Gastrocnemius medialis (tissue), 4 donors: ENCODE measurements at regions not wholly inside any gene's neighbourhood (a gene's known extent, or its start where the extent isn't known, plus 50 kb on each side); places are given as distances from the start of the nearest gene placed in this dataset.

Source experiments
- ATAC-seq, 2 donors: fragments of 150-250 bp; one replicate each; pipeline ENCODE4 v1.9.1; 2016
- DNase-seq, 2 donors: peaks; one replicate each; pipeline ENCODE4 v3.0.0-alpha.2; 2019
- H3K27ac ChIP-seq, 4 donors: fragments of 200-600 bp; sonication (generic); 1 replicate in 1 of 4; 2 replicates in 3 of 4; pipeline ENCODE4 v1.5.1; 2016 to 2018; ENCODE audit warnings: mild to moderate bottlenecking in 2 of 4, moderate library complexity in 1 of 4
- H3K27me3 ChIP-seq, 3 donors: fragments of 200-600 bp; sonication (generic) in 2 of 3; 1 replicate in 1 of 3; 2 replicates in 2 of 3; pipeline versions ENCODE4 v1.5.1 to v1.6.0; 2016 to 2019; ENCODE audit warnings: mild to moderate bottlenecking in 1 of 3, moderate library complexity in 1 of 3
- H3K36me3 ChIP-seq, 2 donors: fragments of 200-600 bp; sonication (generic) in 1 of 2; one replicate each; pipeline ENCODE4 v1.5.1; 2017 to 2018
- H3K4me1 ChIP-seq, 2 donors: fragments of 200-600 bp; sonication (generic) in 1 of 2; one replicate each; pipeline ENCODE4 v1.5.1; 2016 to 2017; ENCODE audit warnings: mild to moderate bottlenecking in 2 of 2
- H3K4me3 ChIP-seq, 4 donors: fragments of 200-600 bp; sonication (generic) in 3 of 4; 1 replicate in 1 of 4; 2 replicates in 3 of 4; pipeline ENCODE4 v1.5.1; 2016 to 2019; ENCODE audit warnings: mild to moderate bottlenecking in 2 of 4
- H3K9me3 ChIP-seq, 3 donors: fragments of 200-600 bp; sonication (generic) in 2 of 3; 1 replicate in 1 of 3; 2 replicates in 2 of 3; pipeline ENCODE4 v1.5.1; 2016 to 2019
- CTCF ChIP-seq, 5 experiments: fragments of 450-650 bp in 3 of 5; fragments of 200-600 bp in 2 of 5; sonication (generic) in 2 of 5; IDR thresholded peaks in 4 of 5; conservative IDR thresholded peaks in 1 of 5; 1 replicate in 4 of 5; 2 replicates in 1 of 5; pipeline ENCODE4 v1.5.1; 2016 to 2019; ENCODE audit warnings: antibody characterized with exemption in 5 of 5, mild to moderate bottlenecking in 3 of 5, moderate library complexity in 3 of 5
- POLR2A ChIP-seq, 2 donors: fragments of 450-650 bp; IDR thresholded peaks; one replicate each; pipeline ENCODE4 v1.6.1; 2017; ENCODE audit warnings: antibody characterized with exemption in 2 of 2, mild to moderate bottlenecking in 2 of 2, moderate library complexity in 2 of 2
- in situ Hi-C, 4 donors: fragments of 200-750 bp; cut with MboI; loops; one replicate each; pipeline versions ENCODE4 v1.15.0 to v1.8.0; 2017; ENCODE audit warnings: low sequenced_read_pairs in 4 of 4
- intact Hi-C: fragments of 100-400 bp; cut with DNase I; formaldehyde crosslinking; loops from one replicate; pipeline ENCODE4 v1.15.1; 2023; ENCODE audit warnings: low total_unique reads

- no peak for DNase-seq
- Histone ChIP-seq H3K36me3 (no peaks in the 10 kb centered on the region), H3K9me3 (no peaks in the 10 kb centered on the region), H3K4me1 (no peaks in the 10 kb centered on the region), H3K4me3 (no peak overlapping the region), H3K27ac (no peak overlapping the region), H3K27me3 (no peaks in the 10 kb centered on the region)
- TF ChIP-seq POLR2A (IDR thresholded peaks at IDR 0.05) = no peak
- TF ChIP-seq CTCF (IDR thresholded peaks at IDR 0.05 in 4 of 5, conservative IDR thresholded peaks at IDR 0.05 in 1 of 5) = no peak
- in situ Hi-C loops = no loop called here
- ATAC-seq = no peak
- intact Hi-C loops = no loop called here
These were observed 51.8 kb upstream of the MYCBP2 start for GRCh38 chr13:77378662-77379061.

DNA sequence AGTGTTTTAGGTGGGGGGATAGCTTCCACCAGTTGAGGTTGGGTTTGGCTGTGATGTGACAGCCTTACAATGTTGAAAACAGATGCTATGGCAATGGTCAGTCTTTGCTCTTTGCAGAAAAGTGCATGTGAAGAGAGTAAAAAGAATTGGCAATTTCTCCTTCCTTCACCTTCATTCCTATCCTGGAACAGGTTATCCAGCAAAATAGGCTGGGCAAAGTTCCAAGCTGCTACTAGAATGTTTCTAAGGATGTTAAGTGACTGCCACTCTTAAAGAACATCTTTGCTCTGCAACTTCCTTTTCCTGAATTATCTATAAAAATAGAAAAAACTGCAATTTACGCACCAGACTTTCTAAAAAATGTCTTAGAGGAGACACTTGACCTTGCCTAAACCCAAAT is 50.1 kb upstream of the MYCBP2 start:
- H3K27me3 ChIP-seq = no peaks in the 10 kb centered on the region
- no peaks in the 10 kb centered on the region for H3K4me1 ChIP-seq
- in situ Hi-C loops = no loop called here
- no peaks in the 10 kb centered on the region for H3K36me3 ChIP-seq
- no peak for DNase-seq
- intact Hi-C loops = no loop called here
- ATAC-seq = no peak
- H3K9me3 ChIP-seq = no peaks in the 10 kb centered on the region
- no peak overlapping the region for H3K27ac ChIP-seq
- no peak for TF ChIP-seq POLR2A (IDR thresholded peaks at IDR 0.05)
- no peak overlapping the region for H3K4me3 ChIP-seq
